Kidney glomerular epithelial cell (primary cell): ENCODE measurements at regions not wholly inside any gene's neighbourhood (a gene's known extent, or its start where the extent isn't known, plus 50 kb on each side); places are given as distances from the start of the nearest gene placed in this dataset.
"Not testable (repeated sequence)": the region's sequence is repeated elsewhere in the genome, so short reads cannot be mapped to it uniquely, and the experiment has no call there.

ENCODE experiments used
- DNase-seq: peaks from one replicate; lab custom pipeline; 2025; lab: John Stamatoyannopoulos, UW

DNA sequence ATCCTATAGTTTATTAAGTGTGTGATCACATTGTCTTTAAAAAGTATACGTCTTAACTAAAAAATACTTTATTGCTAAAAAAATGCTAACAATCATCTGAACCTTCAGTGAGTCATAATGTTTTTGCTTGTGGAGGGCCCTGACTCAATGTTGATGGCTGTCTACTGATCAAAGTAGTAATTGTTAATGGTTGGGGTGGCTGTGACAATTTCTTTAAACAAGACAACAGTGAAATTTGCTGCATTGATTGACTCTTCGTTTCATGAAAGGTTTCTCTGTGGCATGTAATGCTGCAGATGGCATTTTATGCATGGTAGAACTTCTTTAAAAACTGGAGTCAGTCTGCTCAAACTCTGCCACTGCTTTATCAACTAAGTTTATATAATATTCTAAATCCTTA is 101.4 kb upstream of the IL15 start:
- DNase-seq, result no peak

DNA sequence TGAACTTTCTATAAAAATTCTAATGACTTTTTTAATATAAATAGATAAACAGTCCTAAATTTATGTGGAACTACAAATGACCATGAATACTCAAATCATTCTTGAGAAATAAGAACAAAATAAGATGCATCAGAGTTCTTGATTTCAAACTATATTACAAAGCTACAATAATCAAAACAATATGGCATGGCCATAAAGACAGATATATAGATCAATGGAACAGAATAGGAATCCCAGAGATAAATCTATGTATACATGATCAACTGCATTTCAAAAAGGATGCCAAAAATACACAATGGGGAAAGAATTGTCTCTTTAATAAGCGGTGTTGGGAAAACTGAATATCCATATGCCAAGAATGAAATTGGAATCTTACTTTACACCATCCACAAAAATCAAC is 98.4 kb upstream of the IL15 start:
- no peak for DNase-seq

DNA sequence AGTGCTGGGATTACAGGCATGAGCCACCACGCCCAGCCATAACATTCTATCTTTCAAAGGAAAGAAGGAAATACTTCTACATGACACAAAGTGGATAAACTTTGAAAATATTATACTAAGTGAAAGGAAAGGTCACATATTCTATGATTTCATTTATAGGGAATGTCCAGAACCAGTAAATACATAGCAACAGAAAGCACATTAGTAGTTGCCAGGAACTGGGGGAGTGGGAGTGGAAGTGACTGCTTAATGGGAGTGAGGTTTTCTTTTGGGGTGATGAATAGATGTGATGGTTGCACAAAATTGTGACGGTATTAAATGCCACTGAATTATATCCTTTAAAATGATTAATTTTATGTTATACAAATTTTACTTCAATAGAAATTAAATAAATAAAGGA is 95.7 kb upstream of the IL15 start:
- peak; percentile 14 for DNase-seq

DNA sequence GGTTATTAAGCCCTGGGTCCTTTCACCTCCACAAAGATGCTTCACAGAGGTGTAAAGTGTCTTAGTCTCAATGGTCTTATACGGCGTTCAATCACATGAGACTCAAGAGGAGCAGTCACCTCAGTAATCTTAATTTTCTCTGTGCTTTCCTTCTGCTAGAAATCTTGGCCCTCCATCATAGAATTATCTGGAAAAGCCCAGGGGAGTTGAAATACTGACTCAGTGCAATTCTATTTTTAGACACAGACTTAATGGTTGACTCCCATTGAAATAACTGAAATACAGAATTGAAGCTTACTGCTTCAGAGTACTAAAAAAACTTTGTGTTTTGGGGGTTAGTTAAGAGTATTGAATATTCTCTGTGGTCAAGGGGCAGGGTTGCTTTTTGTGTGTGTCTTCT is 94.5 kb upstream of the IL15 start:
- DNase-seq, result no peak

DNA sequence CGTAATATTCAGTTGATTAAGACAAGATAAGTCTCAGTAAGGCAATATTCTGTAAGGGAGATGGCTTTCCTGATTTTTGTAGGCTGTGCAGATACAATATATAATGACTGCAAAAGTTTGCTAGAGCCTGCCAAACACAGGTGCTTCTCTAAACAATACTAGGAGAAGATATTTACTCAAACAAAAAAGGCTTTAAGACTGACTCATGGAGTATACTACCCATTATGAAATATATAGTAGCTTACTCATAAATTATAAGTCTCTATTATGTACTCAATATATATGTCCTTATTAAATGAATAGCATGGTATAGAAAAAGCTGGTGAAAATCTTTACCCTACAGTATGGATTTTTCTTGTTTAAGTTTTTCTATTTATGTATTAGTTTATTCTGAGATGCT is 93.2 kb upstream of the IL15 start:
- no peak for DNase-seq

DNA sequence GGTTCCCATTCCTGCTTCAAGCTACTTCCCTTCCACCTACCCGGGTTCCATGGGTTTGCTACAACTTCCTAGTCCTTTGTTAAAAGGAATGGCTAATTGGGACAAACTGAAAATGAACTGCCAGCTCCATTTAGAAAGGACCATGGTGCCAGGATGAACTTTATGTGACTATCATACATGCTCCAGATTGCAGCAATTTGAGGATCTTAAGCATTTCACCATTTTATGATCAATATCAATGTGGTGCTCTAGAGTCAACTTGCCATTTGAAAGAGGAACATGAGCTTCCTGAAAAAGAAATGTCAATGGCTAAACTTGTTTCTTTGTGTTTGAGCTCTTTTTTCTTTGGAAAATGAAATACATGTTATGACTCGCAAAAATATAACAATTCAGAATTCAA is 92.7 kb upstream of the IL15 start:
- DNase-seq, result no peak

DNA sequence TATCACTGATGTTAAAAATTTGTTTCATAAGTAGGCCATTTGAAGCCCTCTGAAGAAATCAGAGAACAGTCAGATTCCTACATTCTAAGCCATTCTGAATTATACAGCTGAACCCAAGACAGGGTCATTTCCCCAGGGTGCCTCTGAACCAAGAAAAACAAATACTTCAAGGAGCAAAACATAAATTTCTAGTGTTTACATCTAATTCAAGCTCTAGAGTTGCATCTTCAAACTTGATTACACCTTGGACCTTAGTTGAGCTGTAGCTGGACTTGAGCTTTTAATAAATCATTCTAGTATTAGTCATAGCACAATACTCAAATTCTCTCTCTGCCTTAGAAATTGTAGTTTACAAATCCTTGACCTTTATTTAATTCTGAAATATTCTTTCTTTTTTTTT is 87.6 kb upstream of the IL15 start:
- DNase-seq, result no peak

DNA sequence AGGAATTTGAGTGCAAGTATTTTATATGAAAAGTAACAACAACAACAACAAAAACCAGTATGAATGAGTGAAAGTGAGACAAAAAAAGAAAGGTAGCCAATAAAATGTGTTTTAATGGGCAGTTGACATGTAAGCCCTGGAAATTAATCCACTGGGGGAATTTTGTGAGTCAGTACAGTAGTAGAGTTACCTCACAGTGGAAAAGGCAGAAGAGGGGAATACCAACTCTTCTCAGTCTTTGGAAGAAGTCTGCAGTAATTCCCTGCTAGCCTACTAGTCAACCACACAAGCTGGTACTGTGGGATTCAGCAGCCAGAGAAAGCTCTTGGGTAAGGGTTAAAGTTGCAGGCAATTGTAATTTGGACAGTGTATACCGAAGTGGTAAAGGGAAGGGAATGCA is 76.3 kb upstream of the IL15 start:
- no peak for DNase-seq

DNA sequence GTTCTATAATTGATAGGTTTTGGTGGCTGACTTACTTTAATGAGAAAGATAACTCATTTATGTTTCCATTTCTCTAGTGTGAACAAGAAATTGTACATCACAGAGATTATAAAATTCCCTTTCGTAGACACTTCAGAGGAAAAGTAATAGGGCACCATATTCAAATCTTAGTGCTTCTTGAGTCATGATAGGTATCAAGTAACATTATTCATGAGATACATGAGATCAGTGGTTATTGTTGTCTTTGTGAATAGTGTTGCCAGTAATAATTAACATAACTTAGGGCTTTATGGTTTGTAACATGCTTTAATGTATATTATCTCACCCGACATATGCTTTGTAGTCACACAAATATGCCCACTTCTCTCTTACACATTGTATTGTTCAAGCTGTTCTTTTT is 73.7 kb upstream of the IL15 start:
- DNase-seq, result no peak

DNA sequence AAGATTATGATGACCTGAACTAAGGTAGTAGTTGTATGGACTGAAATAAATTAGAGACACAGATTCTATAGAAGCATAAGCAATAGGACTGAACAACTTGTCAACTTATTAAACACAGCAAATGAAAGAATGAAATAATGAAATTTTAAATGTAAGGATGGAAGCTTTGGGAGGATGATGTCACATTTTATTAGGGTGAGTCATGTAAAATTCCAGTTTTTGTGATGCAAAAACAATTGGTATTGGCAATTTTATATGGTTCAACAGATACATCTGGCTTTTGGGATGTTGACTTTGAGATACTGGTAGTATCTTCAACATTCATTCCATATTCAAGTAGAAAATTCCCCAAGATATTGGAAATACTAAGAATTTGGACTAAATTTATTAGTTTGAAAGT is 72.7 kb upstream of the IL15 start:
- DNase-seq, result no peak

DNA sequence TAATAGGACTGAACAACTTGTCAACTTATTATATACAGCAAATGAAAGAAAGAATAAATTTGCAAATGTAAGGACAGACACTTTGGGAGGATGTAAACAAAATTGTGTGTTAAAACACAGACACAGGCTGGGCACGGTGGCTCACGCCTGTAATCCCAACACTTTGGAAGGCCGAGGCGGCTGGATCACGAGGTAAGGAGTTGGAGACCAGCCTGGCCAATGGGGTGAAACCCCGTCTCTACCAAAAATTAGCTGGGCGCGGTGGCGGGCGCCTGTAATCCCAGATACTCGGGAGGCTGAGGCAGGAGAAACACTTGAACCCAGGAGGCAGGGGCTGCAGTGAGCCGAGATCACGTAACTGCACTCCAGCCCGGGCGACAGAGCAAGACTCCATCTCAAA is 71.4 kb upstream of the IL15 start:
- not testable (repeated sequence) for DNase-seq

DNA sequence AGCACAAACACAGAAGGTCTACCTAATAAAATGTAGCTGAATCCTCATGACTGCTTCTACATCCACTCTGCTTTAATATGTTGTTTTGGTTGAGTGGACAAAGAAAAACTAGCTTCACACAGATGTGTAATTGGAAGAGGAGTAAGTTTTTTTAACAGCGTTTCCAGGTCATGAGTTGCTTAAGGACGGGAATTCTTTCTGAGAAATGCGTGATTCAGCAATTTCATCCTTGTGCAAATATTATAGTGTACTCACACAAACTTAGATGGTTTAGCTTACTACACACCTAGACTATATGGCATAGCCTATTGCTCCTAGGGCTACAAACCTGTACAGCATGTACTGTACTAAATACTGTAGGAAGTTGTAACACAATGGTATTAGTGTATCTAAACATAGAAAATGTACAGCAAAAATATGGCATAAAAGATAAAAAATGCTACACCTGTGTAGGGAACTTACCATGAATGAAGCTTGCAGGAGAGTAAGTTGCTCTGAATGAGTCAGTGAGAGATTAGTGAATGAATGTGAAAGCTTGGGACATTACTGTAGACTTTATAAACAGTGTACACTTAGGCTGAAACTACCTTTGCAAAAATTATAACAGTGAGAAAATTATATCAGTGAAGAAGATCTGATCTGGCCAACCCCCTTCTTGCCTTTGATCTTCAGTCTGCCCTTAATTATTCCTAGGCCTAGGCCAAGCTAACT is 70.8 kb upstream of the IL15 start:
- DNase-seq, result peak; percentile 91

DNA sequence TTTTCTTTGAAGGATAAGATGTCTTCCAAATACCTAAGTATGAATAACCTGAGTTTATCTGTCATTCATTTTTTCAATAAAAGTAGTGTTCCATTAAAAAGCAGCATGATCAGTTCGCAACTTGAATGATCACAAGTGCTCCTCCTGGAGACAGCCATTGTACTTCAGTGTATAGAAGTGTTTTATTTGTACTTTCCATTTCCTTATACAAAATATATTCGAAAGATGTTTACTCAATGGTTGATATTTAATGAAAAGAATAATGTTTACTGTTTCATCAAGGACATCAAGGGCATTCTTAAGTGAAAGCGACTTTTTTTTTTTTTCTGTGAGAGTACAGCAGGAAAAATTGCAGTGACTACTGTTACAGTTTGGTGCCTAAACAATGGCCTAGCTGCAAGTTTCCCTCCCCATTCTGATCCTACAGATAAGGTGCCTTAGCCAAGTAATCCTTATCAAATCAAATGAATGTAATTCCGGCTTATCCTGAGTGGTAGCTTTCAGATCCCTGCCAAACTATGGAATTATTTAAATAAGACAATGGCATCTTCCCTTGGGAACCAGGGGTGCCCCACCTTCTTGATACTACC is 69.0 kb upstream of the IL15 start:
- DNase-seq, result no peak

DNA sequence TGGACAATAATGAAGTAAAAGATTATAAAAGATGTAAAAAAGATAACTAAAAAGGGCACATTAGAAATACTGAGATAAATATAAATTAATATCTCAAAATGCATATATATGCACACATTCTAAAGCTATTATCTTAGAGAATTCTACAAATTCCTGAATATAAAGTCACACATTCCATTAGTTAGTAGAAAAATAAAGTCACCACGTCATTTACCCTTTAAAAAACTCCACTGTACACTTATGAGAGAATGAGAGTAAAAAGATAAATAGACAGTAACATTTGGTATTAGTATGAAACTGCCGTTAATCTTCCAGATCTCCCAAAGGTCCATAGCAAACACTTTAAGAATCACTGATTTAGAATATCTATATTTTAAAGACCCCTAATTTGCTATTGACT is 67.2 kb upstream of the IL15 start:
- DNase-seq, result no peak

DNA sequence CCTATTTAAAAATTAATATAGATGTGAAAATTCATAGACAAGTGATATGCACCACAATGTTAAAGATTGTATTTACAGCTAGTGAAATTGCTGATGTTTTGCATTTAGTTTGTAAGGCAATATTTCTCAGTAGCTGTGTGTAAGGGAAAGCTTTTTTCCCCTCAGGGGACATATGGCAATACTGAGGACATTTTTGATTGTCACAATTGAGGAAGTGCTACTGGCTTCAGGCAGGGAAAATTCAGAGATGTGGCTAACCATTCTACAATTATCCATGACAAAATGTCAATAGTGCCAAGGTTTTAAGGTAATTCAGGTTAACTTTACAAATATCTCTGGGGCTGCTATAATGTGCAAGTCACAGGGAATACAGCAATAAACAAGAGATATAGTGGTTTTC is 66.1 kb upstream of the IL15 start:
- DNase-seq, result no peak

DNA sequence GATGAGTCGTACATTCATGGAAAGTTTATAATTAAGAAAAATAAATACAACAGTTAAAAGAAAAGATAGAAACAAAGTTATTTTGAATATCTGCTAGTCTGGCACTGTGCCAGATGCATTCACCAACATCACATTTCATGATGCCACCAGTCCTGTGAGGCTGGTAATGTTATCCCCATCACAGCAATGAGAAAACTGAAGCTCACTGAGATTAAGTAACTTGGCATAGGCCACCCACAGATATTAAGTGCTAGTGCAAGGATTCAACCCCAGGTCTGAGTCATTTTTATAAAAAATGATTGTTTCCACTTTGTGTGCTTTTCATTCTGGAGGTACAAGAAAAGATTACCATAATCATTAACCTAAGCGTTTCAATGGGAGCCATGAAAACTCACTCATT is 65.0 kb upstream of the IL15 start:
- DNase-seq, result peak; percentile 32

DNA sequence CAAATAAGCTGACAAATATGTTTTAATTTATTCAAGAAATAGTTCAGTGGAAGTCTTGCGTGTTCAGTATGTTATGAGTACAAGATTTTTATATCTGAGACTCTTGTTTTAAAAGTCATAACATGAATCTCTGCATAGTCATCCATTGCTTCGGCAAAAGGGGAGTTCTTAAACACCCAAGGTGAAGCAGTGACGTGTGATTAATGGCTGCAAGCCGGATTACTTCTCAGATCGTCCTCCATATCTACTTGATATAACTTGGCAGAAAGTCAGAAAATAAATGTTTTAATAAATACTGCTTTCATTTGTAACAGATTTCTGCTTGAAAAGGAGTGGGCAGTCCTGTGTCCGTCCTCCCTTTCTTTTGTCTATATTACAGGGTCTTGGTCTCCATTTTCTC is 64.6 kb upstream of the IL15 start:
- DNase-seq, result no peak

DNA sequence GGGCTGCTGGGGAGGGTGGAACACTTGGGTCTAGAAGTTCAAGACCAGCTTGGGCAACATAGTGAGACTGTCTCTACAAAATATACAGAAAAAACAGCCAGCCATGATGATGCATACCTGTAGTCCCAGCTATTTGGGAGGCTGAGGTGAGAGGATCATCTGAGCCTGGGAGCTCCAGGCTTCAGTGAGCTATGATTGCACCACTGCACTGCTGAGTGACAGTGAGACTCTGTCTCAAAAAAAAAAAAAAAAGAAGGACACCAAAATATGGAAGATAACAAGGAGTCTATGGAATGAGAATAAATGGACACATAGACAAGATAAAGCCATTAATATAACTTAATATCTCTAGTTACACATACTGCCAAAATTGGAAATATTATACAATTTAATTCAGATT is 62.7 kb upstream of the IL15 start:
- no peak for DNase-seq

DNA sequence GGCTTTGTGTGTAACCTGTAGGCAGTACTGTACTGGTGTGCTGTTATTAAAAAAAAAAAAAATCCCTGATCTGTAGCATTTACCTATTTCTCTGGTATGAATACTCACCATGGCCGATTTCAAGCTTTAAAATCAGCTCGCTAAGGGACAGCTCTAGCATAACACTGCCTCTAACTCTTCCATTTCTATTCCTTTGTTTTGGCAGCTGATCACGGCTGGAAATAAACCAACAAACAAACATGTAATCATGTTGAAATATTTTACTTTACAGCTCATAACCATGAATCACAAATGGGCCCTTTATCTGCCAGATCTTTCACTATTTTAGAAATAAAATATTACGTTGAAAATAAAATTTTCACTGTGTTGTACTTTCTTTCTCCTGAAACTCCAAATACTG is 60.5 kb upstream of the IL15 start:
- no peak for DNase-seq

DNA sequence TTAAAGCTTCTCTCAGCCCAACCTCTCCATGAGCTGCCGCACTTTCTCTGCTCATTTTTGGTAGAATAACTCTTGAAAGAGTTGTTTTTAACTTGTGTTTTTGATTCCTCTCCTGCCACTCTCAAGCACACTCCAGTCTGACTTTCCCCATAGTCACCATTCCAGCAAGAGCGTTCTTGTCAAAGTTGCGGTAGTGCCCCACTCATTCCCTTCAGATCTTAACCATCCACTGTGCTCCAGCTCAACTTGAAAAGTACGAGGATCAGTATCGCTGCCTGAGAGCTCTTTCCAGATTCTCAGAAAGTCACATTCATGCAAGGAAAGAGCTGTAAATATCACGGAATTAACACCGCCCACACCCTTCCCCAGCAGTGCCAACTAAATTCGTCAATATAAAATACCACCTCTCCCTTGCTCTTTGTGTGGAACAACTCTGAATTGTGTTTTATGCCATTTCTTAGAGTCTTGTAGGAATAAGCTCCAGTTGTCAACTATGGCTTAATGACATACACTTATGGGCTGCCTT is 59.7 kb upstream of the IL15 start:
- no peak for DNase-seq

DNA sequence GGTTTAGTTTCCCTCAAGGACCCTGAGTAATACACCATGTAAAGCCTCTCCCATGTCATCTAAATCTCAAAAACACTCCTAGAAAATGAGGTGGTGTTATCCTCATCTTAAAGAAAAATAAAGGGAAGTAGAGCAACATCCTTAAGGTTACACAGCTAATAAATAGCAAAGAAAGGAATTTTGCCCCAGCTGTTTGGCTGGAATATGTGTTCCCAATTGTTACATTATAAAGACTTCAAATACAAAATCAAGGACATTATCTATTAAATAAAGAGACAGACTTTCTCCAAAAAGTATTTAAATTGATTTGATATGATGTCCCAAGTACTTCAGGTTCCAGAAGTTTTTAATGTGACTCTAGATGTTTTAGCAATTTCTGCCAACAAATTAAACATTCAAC is 57.9 kb upstream of the IL15 start:
- no peak for DNase-seq

DNA sequence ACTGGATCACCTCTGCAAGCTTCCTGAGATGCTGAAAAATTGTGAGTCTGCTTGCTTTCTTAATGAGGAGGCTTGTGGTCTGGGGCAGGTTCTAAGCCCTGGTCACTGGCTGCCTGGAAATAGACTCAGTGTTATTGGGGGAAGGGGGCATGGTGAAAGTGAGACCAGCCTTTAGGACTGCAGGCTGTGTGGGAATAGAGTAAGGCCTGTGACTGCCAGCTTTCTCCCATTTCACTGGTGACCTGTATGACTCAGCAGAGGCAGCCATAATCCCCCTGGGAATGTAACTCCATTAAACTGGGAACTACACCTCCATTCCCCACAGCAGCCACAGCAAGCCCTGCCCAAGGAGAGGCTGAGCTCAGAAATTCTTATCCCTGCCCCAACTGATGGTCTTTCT is 55.9 kb upstream of the IL15 start:
- DNase-seq, result no peak
